LNCAP (cell line): ENCODE measurements at regions not wholly inside any gene's neighbourhood (a gene's known extent, or its start where the extent isn't known, plus 50 kb on each side); places are given as distances from the start of the nearest gene placed in this dataset.

Experiments used
- TF ChIP-seq, protein P1 (sequence below): fragments of 450-650 bp; IDR thresholded peaks from 2 replicates; pipeline ENCODE4 v1.5.1; 2017; ENCODE audit warnings: mild to moderate bottlenecking

DNA sequence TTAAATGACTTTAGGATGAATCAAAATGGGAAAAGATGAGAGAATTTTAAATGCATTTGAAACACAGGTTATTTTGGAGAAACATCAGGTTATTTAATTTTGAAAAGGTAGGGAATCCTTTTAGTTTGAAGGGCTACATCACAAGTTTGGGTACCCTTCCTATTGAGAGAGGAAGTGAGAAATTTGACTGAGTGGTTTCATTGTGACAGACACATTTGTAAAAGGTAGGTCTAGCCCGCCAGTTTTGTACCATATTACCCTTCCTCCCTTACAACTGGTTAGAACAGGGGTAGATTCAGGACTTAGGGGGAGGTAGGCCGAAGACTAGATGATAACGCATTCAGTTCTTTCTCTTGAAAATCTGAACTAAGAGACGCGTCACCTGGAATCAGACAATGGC, 464.2 kb downstream of the EBF1 start:
- TF ChIP-seq, protein P1, sequence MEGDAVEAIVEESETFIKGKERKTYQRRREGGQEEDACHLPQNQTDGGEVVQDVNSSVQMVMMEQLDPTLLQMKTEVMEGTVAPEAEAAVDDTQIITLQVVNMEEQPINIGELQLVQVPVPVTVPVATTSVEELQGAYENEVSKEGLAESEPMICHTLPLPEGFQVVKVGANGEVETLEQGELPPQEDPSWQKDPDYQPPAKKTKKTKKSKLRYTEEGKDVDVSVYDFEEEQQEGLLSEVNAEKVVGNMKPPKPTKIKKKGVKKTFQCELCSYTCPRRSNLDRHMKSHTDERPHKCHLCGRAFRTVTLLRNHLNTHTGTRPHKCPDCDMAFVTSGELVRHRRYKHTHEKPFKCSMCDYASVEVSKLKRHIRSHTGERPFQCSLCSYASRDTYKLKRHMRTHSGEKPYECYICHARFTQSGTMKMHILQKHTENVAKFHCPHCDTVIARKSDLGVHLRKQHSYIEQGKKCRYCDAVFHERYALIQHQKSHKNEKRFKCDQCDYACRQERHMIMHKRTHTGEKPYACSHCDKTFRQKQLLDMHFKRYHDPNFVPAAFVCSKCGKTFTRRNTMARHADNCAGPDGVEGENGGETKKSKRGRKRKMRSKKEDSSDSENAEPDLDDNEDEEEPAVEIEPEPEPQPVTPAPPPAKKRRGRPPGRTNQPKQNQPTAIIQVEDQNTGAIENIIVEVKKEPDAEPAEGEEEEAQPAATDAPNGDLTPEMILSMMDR, result no peak

DNA sequence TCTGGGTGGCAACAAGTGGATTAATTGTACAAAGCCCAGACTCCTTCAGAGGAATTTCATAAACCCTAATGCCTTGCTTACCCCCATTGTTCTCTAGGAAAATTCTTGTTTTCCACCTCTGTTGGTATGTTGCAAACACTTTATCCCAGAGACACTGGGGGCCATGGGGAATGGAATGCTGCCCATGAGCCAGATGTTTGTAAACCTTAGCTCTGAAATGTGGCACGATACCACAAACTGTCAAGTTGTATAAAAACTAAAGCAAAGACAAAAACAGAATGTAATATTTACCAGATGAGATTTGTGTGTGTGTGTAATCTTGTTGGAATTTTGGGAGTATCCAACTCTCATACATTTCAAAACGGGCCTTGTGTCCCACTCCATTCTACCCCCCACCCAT, 465.0 kb downstream of the EBF1 start:
- TF ChIP-seq, protein P1, result no peak

DNA sequence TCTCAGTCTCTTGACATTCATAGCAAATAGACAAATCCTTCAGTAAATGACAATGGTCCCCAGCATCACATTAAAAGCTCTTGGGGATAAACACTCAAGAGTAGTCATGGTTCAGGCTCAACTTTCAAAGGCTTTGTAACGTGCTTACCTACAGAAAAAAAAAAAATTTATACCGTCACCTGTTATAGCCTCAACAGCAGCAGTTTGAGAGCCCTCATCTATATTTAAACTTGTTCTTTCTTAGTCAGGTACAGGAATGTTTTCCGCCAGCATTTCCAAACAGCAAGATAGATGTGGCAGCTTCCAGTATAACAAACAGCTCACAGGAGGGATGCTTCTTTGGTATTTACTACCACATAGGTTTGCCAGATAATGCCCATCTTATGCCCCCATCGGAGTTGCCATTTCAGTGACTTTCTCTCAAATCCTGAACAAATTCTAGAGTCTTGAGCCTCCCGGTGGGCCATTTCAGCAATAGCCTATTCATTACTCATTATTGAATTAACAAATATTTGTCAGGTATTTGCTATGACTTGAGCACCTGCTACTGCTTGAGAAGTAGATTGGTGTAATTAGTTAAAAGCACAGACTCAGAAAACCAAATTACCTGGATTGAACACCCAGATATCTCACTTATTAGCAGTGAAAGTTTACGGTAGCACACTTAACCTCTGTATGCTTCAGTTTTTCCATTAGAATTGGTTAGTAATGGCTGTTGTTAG, 470.0 kb downstream of the EBF1 start:
- TF ChIP-seq, protein P1, result no peak

DNA sequence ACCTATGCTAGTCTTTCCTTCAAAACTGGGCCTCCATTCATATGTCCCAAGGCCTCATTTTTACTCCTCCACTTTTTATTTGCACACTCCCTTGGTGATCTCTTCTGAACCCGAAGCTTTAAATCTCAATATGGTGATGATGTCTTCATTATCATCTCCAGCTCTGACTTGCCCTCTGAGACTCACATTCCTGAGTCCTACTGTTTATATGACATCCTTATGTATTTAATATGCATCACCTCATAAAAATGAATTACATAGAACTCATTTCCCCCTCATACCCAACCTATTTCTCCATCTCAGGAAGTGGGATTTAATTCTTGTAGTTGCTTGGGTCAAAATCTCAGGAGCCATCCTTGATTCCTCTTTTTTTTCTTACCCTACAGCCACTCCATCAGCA, 473.0 kb downstream of the EBF1 start:
- TF ChIP-seq, protein P1, result no peak

DNA sequence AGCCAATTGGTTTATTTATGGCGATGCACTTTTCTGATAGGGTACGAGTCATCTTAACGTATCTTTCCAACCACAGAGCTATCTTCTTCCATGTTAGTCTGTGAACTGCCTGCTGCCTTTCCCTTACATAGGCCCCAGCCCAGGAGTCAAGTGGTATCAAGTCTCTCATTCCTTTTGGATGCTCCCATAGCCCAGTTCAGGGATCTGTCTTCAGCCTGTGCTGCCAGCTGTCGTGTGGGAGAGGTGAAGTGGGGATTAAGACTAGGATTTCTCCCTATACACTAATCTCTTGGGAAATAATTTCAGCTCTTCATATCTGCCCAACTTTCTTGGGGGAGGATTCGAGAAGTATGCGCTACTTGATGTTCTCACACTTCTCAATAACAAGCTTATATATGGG, 475.7 kb downstream of the EBF1 start:
- TF ChIP-seq, protein P1, result no peak

DNA sequence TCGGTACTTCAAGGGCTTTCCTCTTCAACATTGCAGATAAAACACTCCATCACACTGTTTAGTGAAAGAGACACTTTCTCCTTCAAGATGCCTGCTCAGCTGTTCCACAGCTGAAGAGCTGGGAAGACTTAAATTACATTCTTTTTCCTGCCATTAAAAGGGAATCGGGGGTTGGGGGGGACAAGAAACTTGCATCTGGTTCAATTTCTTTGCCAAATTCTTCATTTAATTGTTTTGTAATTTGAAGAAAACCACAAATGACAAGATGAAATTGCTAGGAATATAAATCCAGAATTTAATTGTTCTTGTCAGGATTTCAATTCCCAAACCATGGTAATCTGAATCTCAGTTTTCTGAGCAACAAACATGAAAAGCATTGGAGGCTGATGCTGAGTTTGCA, 478.3 kb downstream of the EBF1 start:
- TF ChIP-seq, protein P1, result no peak

DNA sequence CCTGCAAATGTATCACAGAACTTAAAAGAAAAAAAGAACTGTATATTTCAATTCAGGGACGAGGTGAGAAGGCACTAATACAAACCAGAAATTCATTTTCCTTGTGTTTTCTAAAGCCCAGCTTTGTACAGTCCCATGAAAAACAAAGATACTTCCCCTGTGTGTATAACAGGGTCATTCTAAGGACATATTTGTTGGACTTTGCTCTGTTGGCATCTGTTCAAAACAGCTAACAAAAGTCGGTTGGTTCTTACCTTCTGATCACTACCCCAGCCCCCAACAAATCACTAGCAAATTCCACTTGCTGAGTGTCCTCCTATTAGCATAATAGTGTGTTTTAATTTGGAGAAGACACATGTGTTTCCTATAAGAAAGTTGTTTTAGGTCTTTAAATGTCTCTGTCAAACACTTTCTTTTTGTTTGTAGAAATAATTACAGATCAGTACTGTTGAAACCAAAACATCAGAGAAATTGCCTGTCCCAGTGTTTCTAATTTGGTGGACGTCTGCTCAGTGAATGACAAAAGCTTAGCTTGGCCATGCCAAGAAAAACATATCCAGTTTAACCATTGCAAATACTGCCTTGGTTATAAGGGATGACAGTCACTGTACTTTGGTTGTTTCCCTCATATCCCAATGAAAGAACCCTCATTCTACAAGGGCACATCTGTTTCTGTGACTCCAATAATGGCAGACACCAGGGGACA, 480.5 kb downstream of the EBF1 start:
- TF ChIP-seq, protein P1, result no peak
